ENCODE measurements at regions not wholly inside any gene's neighbourhood (a gene's known extent, or its start where the extent isn't known, plus 50 kb on each side); places are given as distances from the start of the nearest gene placed in this dataset.

DNA sequence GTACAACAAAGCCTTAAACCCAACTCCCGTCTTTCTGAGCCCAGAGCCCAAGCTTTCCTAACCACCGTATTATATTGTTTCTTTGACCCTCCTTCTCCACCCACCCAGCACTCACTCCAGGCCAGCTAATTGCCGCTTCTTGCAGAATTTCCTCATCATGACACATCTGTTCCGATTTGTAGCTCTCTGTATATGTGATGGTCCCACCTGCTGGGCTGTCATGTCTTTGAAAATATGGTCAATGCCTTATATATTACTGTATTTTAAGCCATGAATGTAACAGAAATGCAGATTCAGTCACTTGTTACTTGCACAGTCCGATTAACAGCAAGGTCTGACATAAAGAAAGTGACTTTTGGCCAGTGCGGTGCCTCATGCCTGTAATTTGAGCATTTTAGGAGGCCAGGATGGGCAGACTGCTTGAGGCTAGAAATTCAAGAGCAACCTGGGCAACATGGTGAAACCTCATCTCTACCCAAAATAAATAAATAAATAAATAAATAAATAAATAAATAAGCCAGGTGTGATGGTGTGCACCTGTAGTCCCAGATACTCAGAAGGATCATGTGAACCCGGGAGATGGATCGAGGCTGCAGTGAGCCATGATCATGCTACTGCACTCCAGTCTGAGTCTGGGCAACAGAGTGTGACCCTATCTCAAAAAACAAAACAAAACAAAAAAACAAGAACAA lies 359.8 kb downstream of the ATP23 start:
- TF ChIP-seq, protein P1, sequence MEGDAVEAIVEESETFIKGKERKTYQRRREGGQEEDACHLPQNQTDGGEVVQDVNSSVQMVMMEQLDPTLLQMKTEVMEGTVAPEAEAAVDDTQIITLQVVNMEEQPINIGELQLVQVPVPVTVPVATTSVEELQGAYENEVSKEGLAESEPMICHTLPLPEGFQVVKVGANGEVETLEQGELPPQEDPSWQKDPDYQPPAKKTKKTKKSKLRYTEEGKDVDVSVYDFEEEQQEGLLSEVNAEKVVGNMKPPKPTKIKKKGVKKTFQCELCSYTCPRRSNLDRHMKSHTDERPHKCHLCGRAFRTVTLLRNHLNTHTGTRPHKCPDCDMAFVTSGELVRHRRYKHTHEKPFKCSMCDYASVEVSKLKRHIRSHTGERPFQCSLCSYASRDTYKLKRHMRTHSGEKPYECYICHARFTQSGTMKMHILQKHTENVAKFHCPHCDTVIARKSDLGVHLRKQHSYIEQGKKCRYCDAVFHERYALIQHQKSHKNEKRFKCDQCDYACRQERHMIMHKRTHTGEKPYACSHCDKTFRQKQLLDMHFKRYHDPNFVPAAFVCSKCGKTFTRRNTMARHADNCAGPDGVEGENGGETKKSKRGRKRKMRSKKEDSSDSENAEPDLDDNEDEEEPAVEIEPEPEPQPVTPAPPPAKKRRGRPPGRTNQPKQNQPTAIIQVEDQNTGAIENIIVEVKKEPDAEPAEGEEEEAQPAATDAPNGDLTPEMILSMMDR (IDR thresholded peaks at IDR 0.05), result no peak
- TF ChIP-seq EZH2 (IDR thresholded peaks at IDR 0.05; ENCODE audit: borderline replicate concordance, insufficient read depth, low read depth, low read length, poor library complexity, severe bottlenecking), result no peak

Data from B cell (primary cell).